Astrocyte of the spinal cord (primary cell): ENCODE measurements at regions not wholly inside any gene's neighbourhood (a gene's known extent, or its start where the extent isn't known, plus 50 kb on each side); places are given as distances from the start of the nearest gene placed in this dataset.

Experiments
- DNase-seq: peaks from one replicate; pipeline ENCODE4 v3.0.0; 2011; ENCODE audit warnings: low read depth, low spot score
- H3K4me3 ChIP-seq: 2 replicates; pipeline ENCODE4 v1.5.1; 2011; ENCODE audit warnings: low read depth, mild to moderate bottlenecking, low read length, moderate library complexity
- in situ Hi-C: cut with HindIII; loops from 2 replicates; pipeline ENCODE4 v1.10.0; 2017; ENCODE audit warnings: low sequenced_read_pairs
- TF ChIP-seq, protein P1 (sequence below): IDR thresholded peaks from 2 replicates; pipeline ENCODE4 v1.5.1; 2012; ENCODE audit warnings: low read depth, mild to moderate bottlenecking, low read length, inconsistent platforms

DNA sequence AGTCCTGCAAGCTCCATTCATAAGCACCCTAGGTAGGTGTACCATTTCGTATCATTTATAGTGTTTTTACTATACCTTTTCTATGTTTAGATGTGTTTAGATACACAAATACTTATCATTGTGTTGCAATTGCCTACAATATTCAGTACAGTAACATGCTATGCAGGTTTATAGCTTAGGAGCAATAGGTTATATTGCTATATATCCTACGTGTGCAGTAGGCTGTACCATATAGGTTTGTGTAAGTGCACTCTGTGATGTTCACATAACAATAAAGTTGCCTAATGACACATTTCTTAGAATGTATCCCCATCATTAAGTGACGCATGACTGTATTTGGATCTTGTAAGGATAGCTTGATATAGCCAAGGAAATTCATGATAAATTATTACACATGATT is 88.6 kb upstream of the CDH20 start:
- TF ChIP-seq, protein P1, sequence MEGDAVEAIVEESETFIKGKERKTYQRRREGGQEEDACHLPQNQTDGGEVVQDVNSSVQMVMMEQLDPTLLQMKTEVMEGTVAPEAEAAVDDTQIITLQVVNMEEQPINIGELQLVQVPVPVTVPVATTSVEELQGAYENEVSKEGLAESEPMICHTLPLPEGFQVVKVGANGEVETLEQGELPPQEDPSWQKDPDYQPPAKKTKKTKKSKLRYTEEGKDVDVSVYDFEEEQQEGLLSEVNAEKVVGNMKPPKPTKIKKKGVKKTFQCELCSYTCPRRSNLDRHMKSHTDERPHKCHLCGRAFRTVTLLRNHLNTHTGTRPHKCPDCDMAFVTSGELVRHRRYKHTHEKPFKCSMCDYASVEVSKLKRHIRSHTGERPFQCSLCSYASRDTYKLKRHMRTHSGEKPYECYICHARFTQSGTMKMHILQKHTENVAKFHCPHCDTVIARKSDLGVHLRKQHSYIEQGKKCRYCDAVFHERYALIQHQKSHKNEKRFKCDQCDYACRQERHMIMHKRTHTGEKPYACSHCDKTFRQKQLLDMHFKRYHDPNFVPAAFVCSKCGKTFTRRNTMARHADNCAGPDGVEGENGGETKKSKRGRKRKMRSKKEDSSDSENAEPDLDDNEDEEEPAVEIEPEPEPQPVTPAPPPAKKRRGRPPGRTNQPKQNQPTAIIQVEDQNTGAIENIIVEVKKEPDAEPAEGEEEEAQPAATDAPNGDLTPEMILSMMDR = no peak
- in situ Hi-C loops = no loop called here
- no peak overlapping the region for H3K4me3 ChIP-seq
- DNase-seq = no peak

DNA sequence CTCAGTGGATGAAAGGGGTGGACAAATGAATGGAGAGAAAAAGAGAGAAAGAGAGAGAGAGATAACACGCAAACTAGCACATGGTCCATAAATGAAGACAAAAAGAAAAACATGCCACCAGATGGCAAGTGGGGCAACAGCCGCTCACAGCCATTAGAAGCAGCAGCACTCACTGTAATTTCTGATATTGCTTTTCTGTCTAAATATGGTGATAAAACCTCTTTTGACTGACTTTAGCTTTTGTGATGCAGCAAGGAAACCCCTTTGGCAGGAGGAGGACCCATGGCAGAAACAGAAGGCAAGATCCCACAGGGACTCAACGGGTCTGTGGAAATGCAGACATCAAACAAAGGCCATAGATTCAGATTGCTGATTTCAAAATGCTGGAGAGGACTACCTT is 88.0 kb upstream of the CDH20 start:
- in situ Hi-C loops = no loop called here
- no peak overlapping the region for H3K4me3 ChIP-seq
- DNase-seq = no peak
- TF ChIP-seq, protein P1 = no peak

DNA sequence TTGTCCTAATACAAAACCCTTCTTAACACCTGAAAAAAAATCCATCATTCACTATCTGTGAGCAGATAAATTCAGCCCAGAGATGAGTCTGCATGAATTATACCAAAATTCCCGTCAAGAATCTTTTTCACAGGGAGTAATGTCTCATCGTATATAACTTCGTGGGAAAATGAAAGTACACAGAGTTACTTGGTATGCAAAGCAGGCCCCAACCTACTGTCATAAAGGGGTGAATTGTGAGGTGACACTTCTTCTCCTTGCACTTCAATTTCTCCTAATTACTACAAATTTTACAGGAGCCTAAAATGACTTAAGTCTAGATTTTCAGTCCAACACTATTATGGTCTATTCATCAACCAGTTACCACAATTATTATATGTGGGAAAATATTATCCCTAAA is 84.6 kb upstream of the CDH20 start:
- DNase-seq = no peak
- in situ Hi-C loops = no loop called here
- H3K4me3 ChIP-seq = no peak overlapping the region
- TF ChIP-seq, protein P1 = no peak

DNA sequence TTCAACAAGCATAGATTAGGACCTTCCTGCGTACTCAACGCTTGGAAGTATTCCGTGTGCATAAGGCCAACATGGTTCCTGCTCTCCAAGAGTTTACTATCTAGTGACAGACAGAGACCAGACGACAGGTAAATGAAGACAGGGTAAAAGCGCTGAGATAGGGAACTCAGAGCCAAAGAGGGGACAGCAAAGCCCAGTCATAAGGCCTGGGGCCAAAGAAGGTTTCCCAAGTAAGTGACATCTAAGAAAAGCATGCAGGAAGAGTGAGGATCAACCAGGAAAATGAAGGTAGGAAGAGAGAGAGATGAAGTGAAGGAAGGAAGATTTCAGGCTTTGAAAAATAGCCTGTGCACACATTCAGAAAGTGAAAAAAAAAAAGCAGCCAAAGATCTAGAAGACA is 76.9 kb upstream of the CDH20 start:
- H3K4me3 ChIP-seq = no peak overlapping the region
- in situ Hi-C loops = no loop called here
- TF ChIP-seq, protein P1 = no peak
- DNase-seq = no peak

DNA sequence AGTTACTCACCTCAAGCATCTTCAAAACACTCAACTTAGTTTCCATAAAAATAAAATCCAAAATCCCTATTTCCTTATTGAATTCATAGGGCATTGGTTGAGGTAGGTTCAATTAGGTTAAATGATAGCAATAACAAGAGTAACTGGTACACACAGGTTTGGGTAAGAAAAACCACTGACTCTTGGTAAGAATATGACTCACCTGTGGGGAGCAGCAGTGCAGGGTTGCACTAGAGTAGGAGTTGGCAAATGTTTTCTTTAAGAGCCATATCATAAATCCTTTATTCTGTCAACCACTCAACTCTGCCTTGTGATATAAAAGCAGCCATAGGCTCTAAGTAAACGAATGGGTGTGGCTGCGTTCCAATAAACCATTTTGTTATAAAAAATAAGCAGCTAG is 71.4 kb upstream of the CDH20 start:
- in situ Hi-C loops = no loop called here
- TF ChIP-seq, protein P1 = no peak
- DNase-seq = no peak
- H3K4me3 ChIP-seq = no peak overlapping the region

DNA sequence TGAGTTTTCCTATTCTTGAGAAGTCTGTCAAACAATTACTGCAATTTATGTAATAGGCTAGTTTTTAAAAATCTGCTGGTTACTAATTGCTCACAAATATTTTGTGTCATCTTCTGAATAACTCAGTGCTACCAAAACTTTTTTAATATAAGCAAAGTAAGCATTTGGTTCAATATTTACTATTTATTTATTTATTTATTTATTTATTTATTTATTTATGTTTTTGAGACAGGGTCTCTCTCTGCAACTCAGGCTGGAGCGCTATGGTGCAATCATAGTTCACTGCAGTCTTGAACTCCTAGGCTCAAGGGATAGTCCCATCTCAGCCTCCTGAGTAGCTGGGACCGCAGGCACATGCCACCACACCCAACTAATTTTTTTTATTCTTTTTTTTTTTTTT is 60.4 kb upstream of the CDH20 start:
- TF ChIP-seq, protein P1 = no peak
- in situ Hi-C loops = no loop called here
- DNase-seq = no peak
- no peak overlapping the region for H3K4me3 ChIP-seq

DNA sequence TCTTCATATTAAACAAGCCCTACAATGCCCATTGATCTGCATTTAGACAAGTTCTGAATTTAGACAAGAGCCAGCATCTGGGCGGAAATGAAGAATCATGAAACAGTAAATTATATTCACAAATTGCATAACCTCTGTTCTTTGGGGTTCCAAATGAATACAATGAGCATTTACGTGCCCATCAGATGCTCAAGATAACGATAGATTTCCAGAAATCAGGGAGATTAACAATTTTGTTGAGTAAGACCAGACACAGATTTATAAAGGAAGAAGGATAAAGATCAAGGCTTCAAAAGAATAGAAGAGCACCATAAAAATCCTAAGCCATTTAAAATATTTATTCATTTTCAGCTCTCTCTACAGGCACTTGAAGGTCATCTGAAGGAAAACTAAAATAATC is 59.7 kb upstream of the CDH20 start:
- no peak for DNase-seq
- in situ Hi-C loops = no loop called here
- TF ChIP-seq, protein P1 = no peak

More for the DNA sequence above, 59.7 kb upstream of the CDH20 start:
- no peak overlapping the region for H3K4me3 ChIP-seq
